GM18517 (cell line): ENCODE measurements at regions not wholly inside any gene's neighbourhood (a gene's known extent, or its start where the extent isn't known, plus 50 kb on each side); places are given as distances from the start of the nearest gene placed in this dataset.
"Not testable (repeated sequence)": the region's sequence is repeated elsewhere in the genome, so short reads cannot be mapped to it uniquely, and the experiment has no call there.

Experiments
- ATAC-seq: cut with Tn5 transposase; IDR thresholded peaks from one replicate; pipeline ENCODE4 v1.9.1; 2021; ENCODE audit warnings: mild to moderate bottlenecking, moderate library complexity; ENCODE audit not compliant: unreplicated experiment

- no peak for ATAC-seq
Measured at GRCh38 chr3:3476669-3477068, 297.2 kb upstream of the CRBN start.

DNA sequence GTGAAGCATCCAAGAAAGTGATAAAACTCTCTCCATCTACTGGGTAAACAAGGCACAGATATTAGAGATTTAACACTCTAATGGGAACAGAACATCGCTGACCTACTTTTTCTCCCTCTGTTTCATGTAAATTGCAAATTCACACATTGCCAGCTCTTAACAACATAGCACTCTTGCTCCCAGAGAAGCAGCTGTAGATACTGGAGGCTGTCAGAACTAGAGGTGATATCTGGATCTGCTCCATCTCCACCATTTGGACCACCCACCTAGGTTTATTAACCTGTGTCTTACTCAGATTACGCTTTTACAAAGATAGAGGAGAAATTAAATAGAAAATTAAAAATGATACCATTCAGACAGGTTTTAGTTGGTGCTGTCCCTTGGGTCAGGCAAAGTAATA is 289.1 kb upstream of the CRBN start:
- ATAC-seq: no peak

GRCh38 chr3:3464131-3464530 is 284.6 kb upstream of the CRBN start:
- ATAC-seq: no peak

GRCh38 chr3:3461317-3461716 is 281.8 kb upstream of the CRBN start:
- ATAC-seq: no peak

DNA sequence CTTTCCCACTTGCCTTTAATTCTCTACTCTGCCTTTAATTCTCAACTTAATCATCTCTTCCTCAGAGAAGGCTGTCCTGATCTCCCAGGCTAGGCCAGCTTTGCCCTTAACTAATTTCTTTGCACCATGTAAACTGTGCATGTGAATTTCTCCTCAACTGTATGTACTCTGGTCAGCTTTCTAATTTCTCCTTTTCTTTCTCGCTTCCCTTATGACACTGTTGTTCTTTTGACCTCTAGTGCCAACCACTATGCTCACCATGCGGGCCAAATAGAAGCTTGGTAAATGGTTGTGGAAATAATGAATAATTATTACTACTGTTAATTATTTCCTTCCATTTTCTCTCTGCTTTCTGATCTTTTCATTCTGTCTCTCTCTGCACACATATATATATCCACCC is 269.0 kb upstream of the CRBN start:
- no peak for ATAC-seq

DNA sequence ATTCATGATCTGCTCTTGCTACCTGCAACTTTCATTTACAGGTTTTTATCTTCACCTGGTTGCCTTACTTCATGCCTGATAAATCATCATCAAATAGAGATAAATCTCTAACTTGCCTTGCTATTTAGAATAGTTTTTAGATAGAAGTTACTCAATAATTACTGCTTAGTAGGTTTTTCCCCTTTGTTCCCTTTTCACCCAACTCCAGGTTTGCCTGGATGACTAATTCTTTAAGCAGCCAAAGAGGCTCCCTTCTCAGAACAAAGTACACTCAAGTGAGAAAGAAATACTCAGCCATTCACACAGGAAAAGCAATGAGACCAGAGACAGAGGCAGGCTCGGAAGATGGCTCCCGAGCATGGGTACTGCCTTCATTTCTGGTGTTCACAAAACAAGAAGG is 268.1 kb upstream of the CRBN start:
- ATAC-seq: no peak

DNA sequence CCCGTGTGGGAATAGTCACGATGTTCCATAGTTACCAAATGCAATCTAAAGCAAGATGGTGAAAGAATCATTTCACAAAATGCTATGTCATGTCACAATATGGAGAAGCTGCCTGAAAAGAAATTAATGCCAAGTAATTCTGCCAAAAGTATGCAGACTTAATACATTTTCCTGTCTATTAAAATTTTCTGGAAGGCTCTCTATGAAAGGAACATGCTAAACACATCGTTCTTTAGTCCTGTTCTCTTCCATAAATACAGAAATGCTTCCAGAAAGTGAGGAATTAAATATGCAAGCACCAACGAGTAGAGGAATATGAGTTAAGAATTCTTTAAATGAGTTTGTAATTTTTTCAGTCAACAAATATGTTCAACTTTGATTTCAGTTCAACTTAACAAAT is 266.8 kb upstream of the CRBN start:
- no peak for ATAC-seq

- no peak for ATAC-seq
Measured at GRCh38 chr3:3443482-3443881, 264.0 kb upstream of the CRBN start.

DNA sequence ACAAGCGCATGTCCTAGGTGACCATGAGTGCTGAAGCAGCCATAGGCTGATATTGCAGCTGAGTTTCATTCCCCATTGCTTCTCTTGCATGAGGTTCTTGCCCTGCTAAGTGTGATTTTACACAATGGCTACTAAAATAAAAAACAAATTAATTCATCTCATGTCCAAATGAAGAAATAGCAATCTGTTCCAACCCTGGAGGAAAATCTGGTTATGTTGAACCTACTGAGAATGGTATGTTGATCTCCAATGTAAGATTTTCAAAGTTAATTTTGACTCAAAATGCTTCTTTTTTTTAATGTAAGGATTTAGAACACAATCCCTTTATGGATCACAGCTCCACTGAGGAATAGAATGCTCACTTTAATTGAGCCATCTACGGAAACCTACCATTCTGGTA is 254.2 kb upstream of the CRBN start:
- ATAC-seq: no peak

GRCh38 chr3:3429841-3430240 is 250.3 kb upstream of the CRBN start:
- ATAC-seq: no peak

- ATAC-seq: not testable (repeated sequence)
Measured at GRCh38 chr3:3407707-3408106, 228.2 kb upstream of the CRBN start.

- ATAC-seq: no peak
Measured at GRCh38 chr3:3405131-3405530, 225.6 kb upstream of the CRBN start.

- ATAC-seq: no peak
Measured at GRCh38 chr3:3403700-3404099, 224.2 kb upstream of the CRBN start.

DNA sequence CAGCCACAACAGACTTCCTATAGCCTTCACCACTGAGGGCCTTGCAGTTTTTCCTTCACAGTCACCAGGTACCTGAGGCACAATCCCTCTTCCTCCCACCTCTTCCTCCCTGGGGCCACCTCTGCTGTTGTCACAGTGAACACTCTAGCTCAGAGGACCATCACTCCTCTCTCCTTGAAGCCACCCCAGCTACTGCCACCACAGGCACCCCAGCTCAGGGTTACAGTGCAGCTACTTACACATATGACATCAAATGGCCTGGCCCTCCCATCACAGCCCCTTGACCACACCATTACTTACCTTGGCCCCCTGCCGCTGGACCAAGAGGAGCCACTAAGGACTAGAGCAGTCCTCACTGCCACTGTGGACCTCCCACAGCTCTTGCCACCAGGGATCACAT is 213.5 kb upstream of the CRBN start:
- no peak for ATAC-seq

DNA sequence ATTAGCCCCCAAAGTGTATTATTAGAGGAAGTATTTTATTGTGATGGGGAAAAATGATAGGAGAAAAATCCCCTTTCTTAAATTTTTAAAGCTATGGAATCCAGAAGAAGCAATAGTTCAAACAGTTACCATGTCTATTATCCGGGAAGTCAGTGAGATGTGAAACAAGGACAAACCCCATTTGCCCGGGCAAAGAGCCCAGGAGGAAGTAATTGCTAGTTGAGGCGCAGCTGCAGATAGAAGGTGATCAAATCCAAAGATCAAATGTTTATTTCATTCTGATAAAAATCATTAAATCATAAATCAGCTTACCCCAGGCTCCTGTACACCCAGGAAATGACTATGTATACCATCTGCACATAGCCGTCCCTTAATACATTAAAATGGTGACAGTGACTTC is 204.0 kb upstream of the CRBN start:
- ATAC-seq: no peak

DNA sequence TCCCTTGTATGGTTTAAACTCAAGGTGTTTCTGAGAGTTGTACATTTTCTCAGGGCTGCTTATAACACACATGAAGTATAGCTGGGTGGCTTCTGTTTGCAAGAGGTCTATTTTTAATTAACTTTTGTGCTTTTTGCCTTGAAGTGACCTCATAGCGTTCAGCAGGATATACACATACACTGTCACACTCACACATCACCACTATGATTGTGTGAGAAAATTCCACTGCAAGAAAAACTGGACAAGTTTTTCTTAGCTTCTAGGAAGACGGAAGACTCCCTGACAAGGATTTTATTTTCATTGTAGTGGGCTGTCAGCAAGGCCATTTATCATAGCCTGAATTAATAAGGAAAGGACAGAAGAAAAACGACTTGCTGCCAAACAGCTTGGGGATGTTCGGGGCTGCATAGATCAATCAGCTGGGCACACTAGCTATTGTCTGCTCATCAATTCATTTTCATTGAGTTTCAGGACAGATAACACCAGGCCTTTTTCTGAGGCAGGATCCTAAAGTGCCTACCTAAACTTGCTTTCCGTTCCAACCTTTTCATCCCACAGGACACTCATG is 192.8 kb upstream of the CRBN start:
- ATAC-seq: no peak

DNA sequence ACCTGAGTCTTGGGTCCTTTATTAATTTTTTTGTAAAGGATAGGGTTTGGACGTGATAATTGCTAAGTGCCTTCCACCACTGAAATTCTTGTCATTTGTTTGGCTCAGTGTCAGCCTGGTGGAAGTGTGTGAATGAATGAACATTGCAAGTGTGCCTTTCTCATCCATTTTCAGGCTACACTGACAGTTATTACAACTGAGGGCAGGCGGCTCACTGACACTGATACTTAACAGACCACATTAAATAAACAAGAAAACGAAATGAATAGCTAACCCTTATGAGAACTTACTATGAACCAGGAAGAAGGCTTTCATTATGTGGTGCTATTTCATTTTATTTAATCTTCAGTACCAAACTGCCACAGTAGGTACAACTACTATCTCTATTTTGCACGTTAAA is 188.8 kb upstream of the CRBN start:
- ATAC-seq: no peak

GRCh38 chr3:3366386-3366785 is 186.9 kb upstream of the CRBN start:
- ATAC-seq: no peak

DNA sequence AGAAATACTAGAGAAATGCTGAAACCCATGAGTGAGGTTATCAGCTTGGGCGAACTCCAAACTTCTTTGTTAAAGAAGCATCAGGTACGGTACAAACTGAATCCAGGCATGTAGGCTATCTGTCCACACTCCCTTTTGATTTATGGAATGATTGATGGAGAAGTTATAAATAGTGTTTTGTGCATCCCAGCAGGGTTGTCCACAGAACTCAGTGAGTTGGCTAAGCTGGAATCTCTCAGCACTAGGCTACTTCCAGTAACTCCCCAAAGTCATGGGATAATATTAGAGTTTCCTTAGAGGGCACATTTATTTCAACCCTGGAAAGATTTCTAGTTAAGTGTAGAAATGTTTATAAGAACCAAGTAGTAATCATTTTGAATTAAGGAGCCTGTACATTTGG is 186.2 kb upstream of the CRBN start:
- no peak for ATAC-seq

GRCh38 chr3:3356846-3357245 is 177.4 kb upstream of the CRBN start:
- ATAC-seq: no peak

GRCh38 chr3:3355442-3355841 is 176.0 kb upstream of the CRBN start:
- no peak for ATAC-seq

DNA sequence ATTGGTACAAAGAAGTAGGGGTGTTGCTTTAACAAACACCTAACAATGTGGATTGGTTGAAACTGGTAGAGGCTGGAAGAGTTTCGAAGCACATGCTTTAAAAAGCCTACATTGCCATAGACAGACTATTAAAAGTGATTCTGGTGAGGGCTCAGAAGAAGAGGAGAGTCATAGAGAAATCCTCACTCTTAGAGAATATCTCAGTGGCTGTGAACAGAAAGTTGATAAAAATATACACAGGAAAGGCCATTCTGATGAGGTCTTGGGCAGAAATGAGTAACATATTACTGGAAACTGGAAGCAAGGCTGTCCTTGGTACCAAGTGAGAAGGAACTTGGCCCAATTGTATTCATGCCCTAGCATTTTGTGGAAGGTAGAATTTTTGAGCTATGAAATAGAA is 173.7 kb upstream of the CRBN start:
- ATAC-seq: peak; percentile 79

- no peak for ATAC-seq
Measured at GRCh38 chr3:3351226-3351625, 171.7 kb upstream of the CRBN start.

DNA sequence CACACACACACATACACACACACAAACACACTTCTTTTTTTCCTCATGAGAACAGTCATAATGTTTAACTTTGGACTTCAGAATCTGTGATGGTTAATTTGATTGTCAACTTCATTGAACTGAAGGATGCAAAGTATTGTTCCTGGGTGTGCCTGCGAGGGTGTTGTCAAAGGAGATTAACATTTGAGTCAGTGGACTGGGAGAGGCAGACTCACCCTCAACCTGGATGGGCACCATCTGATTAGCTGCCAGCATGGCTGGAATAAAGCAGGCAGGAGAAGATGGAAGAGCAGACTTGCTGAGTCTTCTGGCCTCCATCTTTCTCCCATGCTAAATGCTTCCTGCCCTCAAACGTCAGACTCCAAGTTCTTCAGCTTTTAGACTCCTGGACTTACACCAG is 167.6 kb upstream of the CRBN start:
- not testable (repeated sequence) for ATAC-seq
